Stimulated activated CD4-positive, alpha-beta T cell treated with anti-CD3 and anti-CD28 coated beads, Interleukin-12 subunit alpha, Interleukin-12 subunit beta, amount 100 ng/mL, for 4 hours (primary cell): ENCODE measurements at regions not wholly inside any gene's neighbourhood (a gene's known extent, or its start where the extent isn't known, plus 50 kb on each side); places are given as distances from the start of the nearest gene placed in this dataset.

Experiments
- DNase-seq: peaks from one replicate; pipeline ENCODE4 v3.0.0-alpha.2; 2020

- DNase-seq: no peak
These were observed 331.4 kb upstream of the RAG2 start for GRCh38 chr11:36929401-36929800.

- DNase-seq: no peak
These were observed 330.6 kb upstream of the RAG2 start for GRCh38 chr11:36928621-36929020.

GRCh38 chr11:36899800-36900199, 301.8 kb upstream of the RAG2 start:
- no peak for DNase-seq

- DNase-seq: no peak
These were observed 292.8 kb upstream of the RAG2 start for GRCh38 chr11:36890841-36891240.

GRCh38 chr11:36890121-36890679, 292.2 kb upstream of the RAG2 start:
- DNase-seq: no peak

- DNase-seq: no peak
These were observed 287.1 kb upstream of the RAG2 start for GRCh38 chr11:36885154-36885553.

GRCh38 chr11:36878737-36879136, 280.7 kb upstream of the RAG2 start:
- no peak for DNase-seq

- DNase-seq: no peak
These were observed 279.1 kb upstream of the RAG2 start for GRCh38 chr11:36877149-36877548.

- no peak for DNase-seq
These were observed 278.2 kb upstream of the RAG2 start for GRCh38 chr11:36876266-36876665.

- no peak for DNase-seq
These were observed 276.3 kb upstream of the RAG2 start for GRCh38 chr11:36874291-36874690.

- DNase-seq: no peak
These were observed 272.3 kb upstream of the RAG2 start for GRCh38 chr11:36870361-36870760.

- DNase-seq: no peak
These were observed 270.3 kb upstream of the RAG2 start for GRCh38 chr11:36868380-36868779.

GRCh38 chr11:36865846-36866245, 267.8 kb upstream of the RAG2 start:
- DNase-seq: no peak

GRCh38 chr11:36854875-36855274, 256.8 kb upstream of the RAG2 start:
- no peak for DNase-seq

GRCh38 chr11:36848660-36849059, 250.6 kb upstream of the RAG2 start:
- DNase-seq: no peak

- no peak for DNase-seq
These were observed 242.3 kb upstream of the RAG2 start for GRCh38 chr11:36840378-36840777.

GRCh38 chr11:36837831-36838437, 239.9 kb upstream of the RAG2 start:
- no peak for DNase-seq

- no peak for DNase-seq
These were observed 227.2 kb upstream of the RAG2 start for GRCh38 chr11:36825251-36825650.

GRCh38 chr11:36824349-36824748, 226.3 kb upstream of the RAG2 start:
- DNase-seq: no peak

- DNase-seq: no peak
These were observed 224.8 kb upstream of the RAG2 start for GRCh38 chr11:36822829-36823228.

- no peak for DNase-seq
These were observed 220.4 kb upstream of the RAG2 start for GRCh38 chr11:36818410-36818809.

- no peak for DNase-seq
These were observed 219.4 kb upstream of the RAG2 start for GRCh38 chr11:36817336-36817965.

- DNase-seq: no peak
These were observed 211.3 kb upstream of the RAG2 start for GRCh38 chr11:36809303-36809702.

GRCh38 chr11:36807871-36808270, 209.8 kb upstream of the RAG2 start:
- DNase-seq: no peak

GRCh38 chr11:36803084-36803483, 205.0 kb upstream of the RAG2 start:
- no peak for DNase-seq
